Hippocampal formation (tissue), 2 donors: ENCODE measurements at regions not wholly inside any gene's neighbourhood (a gene's known extent, or its start where the extent isn't known, plus 50 kb on each side); places are given as distances from the start of the nearest gene placed in this dataset.

ENCODE experiments used
- DNase-seq, 2 donors: peaks; one replicate each; lab custom pipeline; 2025; lab: John Stamatoyannopoulos, UW

- DNase-seq = no peak
Observed at GRCh38 chr4:30450474-30450873, 269.7 kb upstream of the PCDH7 start.

GRCh38 chr4:30454504-30454903 is 265.7 kb upstream of the PCDH7 start:
- no peak for DNase-seq

- DNase-seq = no peak
Observed at GRCh38 chr4:30456716-30457115, 263.5 kb upstream of the PCDH7 start.

GRCh38 chr4:30460818-30461217 is 259.4 kb upstream of the PCDH7 start:
- DNase-seq = no peak

- no peak for DNase-seq
Observed at GRCh38 chr4:30461218-30461617, 259.0 kb upstream of the PCDH7 start.

GRCh38 chr4:30462445-30463090 is 257.6 kb upstream of the PCDH7 start:
- DNase-seq = no peak

GRCh38 chr4:30471861-30472260 is 248.3 kb upstream of the PCDH7 start:
- DNase-seq = no peak

GRCh38 chr4:30473225-30473624 is 246.9 kb upstream of the PCDH7 start:
- no peak for DNase-seq

- no peak for DNase-seq
Observed at GRCh38 chr4:30495251-30495650, 224.9 kb upstream of the PCDH7 start.

- DNase-seq = no peak
Observed at GRCh38 chr4:30495651-30496310, 224.4 kb upstream of the PCDH7 start.

- no peak for DNase-seq
Observed at GRCh38 chr4:30511751-30512150, 208.4 kb upstream of the PCDH7 start.

- no peak for DNase-seq
Observed at GRCh38 chr4:30518211-30518610, 202.0 kb upstream of the PCDH7 start.

- DNase-seq = no peak
Observed at GRCh38 chr4:30525662-30526315, 194.4 kb upstream of the PCDH7 start.

- DNase-seq = no peak
Observed at GRCh38 chr4:30535255-30535654, 184.9 kb upstream of the PCDH7 start.

GRCh38 chr4:30536231-30536630 is 183.9 kb upstream of the PCDH7 start:
- no peak for DNase-seq

- DNase-seq = no peak
Observed at GRCh38 chr4:30537456-30537855, 182.7 kb upstream of the PCDH7 start.

GRCh38 chr4:30538794-30539193 is 181.4 kb upstream of the PCDH7 start:
- DNase-seq = no peak

- DNase-seq = no peak
Observed at GRCh38 chr4:30543057-30543456, 177.1 kb upstream of the PCDH7 start.

GRCh38 chr4:30553151-30553550 is 167.0 kb upstream of the PCDH7 start:
- DNase-seq = no peak

GRCh38 chr4:30553706-30554105 is 166.5 kb upstream of the PCDH7 start:
- DNase-seq = no peak

- DNase-seq = no peak
Observed at GRCh38 chr4:30555775-30556174, 164.4 kb upstream of the PCDH7 start.

GRCh38 chr4:30559481-30559880 is 160.7 kb upstream of the PCDH7 start:
- DNase-seq = no peak

- DNase-seq = no peak
Observed at GRCh38 chr4:30586850-30587249, 133.3 kb upstream of the PCDH7 start.
